Effector CD4-positive, alpha-beta T cell (primary cell): ENCODE measurements at regions not wholly inside any gene's neighbourhood (a gene's known extent, or its start where the extent isn't known, plus 50 kb on each side); places are given as distances from the start of the nearest gene placed in this dataset.
"Not testable (repeated sequence)": the region's sequence is repeated elsewhere in the genome, so short reads cannot be mapped to it uniquely, and the experiment has no call there.

Experiments
- DNase-seq: peaks from one replicate; pipeline ENCODE4 v3.0.0-alpha.2; 2020

GRCh38 chr1:219345953-219346352 is 172.3 kb downstream of the LYPLAL1 start:
- no peak for DNase-seq

- DNase-seq, result no peak
Observed at GRCh38 chr1:219342836-219343235, 169.2 kb downstream of the LYPLAL1 start.

- no peak for DNase-seq
Observed at GRCh38 chr1:219340796-219341195, 167.1 kb downstream of the LYPLAL1 start.

GRCh38 chr1:219339466-219339865 is 165.8 kb downstream of the LYPLAL1 start:
- no peak for DNase-seq

- DNase-seq, result no peak
Observed at GRCh38 chr1:219337588-219337987, 163.9 kb downstream of the LYPLAL1 start.

- DNase-seq, result no peak
Observed at GRCh38 chr1:219333626-219334025, 159.9 kb downstream of the LYPLAL1 start.

GRCh38 chr1:219331424-219331823 is 157.7 kb downstream of the LYPLAL1 start:
- no peak for DNase-seq

- no peak for DNase-seq
Observed at GRCh38 chr1:219330669-219331068, 157.0 kb downstream of the LYPLAL1 start.

GRCh38 chr1:219330001-219330400 is 156.3 kb downstream of the LYPLAL1 start:
- no peak for DNase-seq

- no peak for DNase-seq
Observed at GRCh38 chr1:219329578-219329977, 155.9 kb downstream of the LYPLAL1 start.

GRCh38 chr1:219326843-219327242 is 153.2 kb downstream of the LYPLAL1 start:
- no peak for DNase-seq

GRCh38 chr1:219325368-219325742 is 151.7 kb downstream of the LYPLAL1 start:
- DNase-seq, result no peak

- no peak for DNase-seq
Observed at GRCh38 chr1:219324629-219325367, 151.1 kb downstream of the LYPLAL1 start.

- no peak for DNase-seq
Observed at GRCh38 chr1:219324171-219324570, 150.5 kb downstream of the LYPLAL1 start.

GRCh38 chr1:219323426-219323825 is 149.7 kb downstream of the LYPLAL1 start:
- DNase-seq, result no peak

- no peak for DNase-seq
Observed at GRCh38 chr1:219322766-219323165, 149.1 kb downstream of the LYPLAL1 start.

- DNase-seq, result not testable (repeated sequence)
Observed at GRCh38 chr1:219320563-219320962, 146.9 kb downstream of the LYPLAL1 start.

- no peak for DNase-seq
Observed at GRCh38 chr1:219318826-219319225, 145.1 kb downstream of the LYPLAL1 start.

- DNase-seq, result no peak
Observed at GRCh38 chr1:219317762-219318353, 144.2 kb downstream of the LYPLAL1 start.

GRCh38 chr1:219316066-219316465 is 142.4 kb downstream of the LYPLAL1 start:
- no peak for DNase-seq

GRCh38 chr1:219313961-219314360 is 140.3 kb downstream of the LYPLAL1 start:
- no peak for DNase-seq

GRCh38 chr1:219312967-219313366 is 139.3 kb downstream of the LYPLAL1 start:
- DNase-seq, result no peak

- DNase-seq, result no peak
Observed at GRCh38 chr1:219310181-219310728, 136.6 kb downstream of the LYPLAL1 start.

- DNase-seq, result no peak
Observed at GRCh38 chr1:219308367-219308766, 134.7 kb downstream of the LYPLAL1 start.
